Skeletal muscle cell (primary cell): ENCODE measurements at regions not wholly inside any gene's neighbourhood (a gene's known extent, or its start where the extent isn't known, plus 50 kb on each side); places are given as distances from the start of the nearest gene placed in this dataset.

ENCODE experiments used
- DNase-seq: peaks from one replicate; pipeline ENCODE4 v3.0.0-alpha.2; 2010; ENCODE audit warnings: low read depth
- H3K4me3 ChIP-seq: 2 replicates; pipeline ENCODE4 v1.5.1; 2011; ENCODE audit warnings: low read depth, mild to moderate bottlenecking, control low read depth, low read length, moderate library complexity

GRCh38 chr10:121194696-121195523 lies 343.7 kb downstream of the WDR11 start:
- H3K4me3 ChIP-seq = no peak overlapping the region
- no peak for DNase-seq

- DNase-seq = no peak
- H3K4me3 ChIP-seq = no peak overlapping the region
Measured at GRCh38 chr10:121195524-121195910, 344.4 kb downstream of the WDR11 start.

- DNase-seq = no peak
- H3K4me3 ChIP-seq = no peak overlapping the region
Measured at GRCh38 chr10:121199081-121199480, 347.9 kb downstream of the WDR11 start.

GRCh38 chr10:121205625-121206024 lies 354.5 kb downstream of the WDR11 start:
- no peak overlapping the region for H3K4me3 ChIP-seq
- DNase-seq = no peak

- H3K4me3 ChIP-seq = no peak overlapping the region
- DNase-seq = no peak
Measured at GRCh38 chr10:121211446-121211845, 360.3 kb downstream of the WDR11 start.

- no peak for DNase-seq
- H3K4me3 ChIP-seq = no peak overlapping the region
Measured at GRCh38 chr10:121213437-121213836, 362.3 kb downstream of the WDR11 start.

- no peak overlapping the region for H3K4me3 ChIP-seq
- DNase-seq = no peak
Measured at GRCh38 chr10:121216295-121216694, 365.1 kb downstream of the WDR11 start.

- H3K4me3 ChIP-seq = no peak overlapping the region
- DNase-seq = no peak
Measured at GRCh38 chr10:121216721-121217181, 365.6 kb downstream of the WDR11 start.

- no peak overlapping the region for H3K4me3 ChIP-seq
- DNase-seq = no peak
Measured at GRCh38 chr10:121217331-121217730, 366.2 kb downstream of the WDR11 start.

- no peak overlapping the region for H3K4me3 ChIP-seq
- no peak for DNase-seq
Measured at GRCh38 chr10:121221072-121221471, 369.9 kb downstream of the WDR11 start.

- no peak for DNase-seq
- H3K4me3 ChIP-seq = no peak overlapping the region
Measured at GRCh38 chr10:121221991-121222390, 370.8 kb downstream of the WDR11 start.

- no peak overlapping the region for H3K4me3 ChIP-seq
- no peak for DNase-seq
Measured at GRCh38 chr10:121222842-121223241, 371.7 kb downstream of the WDR11 start.

- no peak overlapping the region for H3K4me3 ChIP-seq
- no peak for DNase-seq
Measured at GRCh38 chr10:121231079-121231478, 367.2 kb downstream of the FGFR2 start.

GRCh38 chr10:121232494-121232893 lies 365.8 kb downstream of the FGFR2 start:
- H3K4me3 ChIP-seq = no peak overlapping the region
- DNase-seq = no peak

- no peak overlapping the region for H3K4me3 ChIP-seq
- no peak for DNase-seq
Measured at GRCh38 chr10:121235692-121236091, 362.6 kb downstream of the FGFR2 start.

GRCh38 chr10:121236621-121237020 lies 361.6 kb downstream of the FGFR2 start:
- no peak overlapping the region for H3K4me3 ChIP-seq
- no peak for DNase-seq

- H3K4me3 ChIP-seq = no peak overlapping the region
- DNase-seq = no peak
Measured at GRCh38 chr10:121237718-121238117, 360.5 kb downstream of the FGFR2 start.

- DNase-seq = no peak
- H3K4me3 ChIP-seq = no peak overlapping the region
Measured at GRCh38 chr10:121240011-121240410, 358.2 kb downstream of the FGFR2 start.

GRCh38 chr10:121240556-121240955 lies 357.7 kb downstream of the FGFR2 start:
- no peak for DNase-seq

GRCh38 chr10:121241337-121241736 lies 356.9 kb downstream of the FGFR2 start:
- H3K4me3 ChIP-seq = no peak overlapping the region
- no peak for DNase-seq

More at GRCh38 chr10:121240556-121240955, 357.7 kb downstream of the FGFR2 start:
- H3K4me3 ChIP-seq = no peak overlapping the region
